Colonic mucosa (tissue), 4 donors: ENCODE measurements at regions not wholly inside any gene's neighbourhood (a gene's known extent, or its start where the extent isn't known, plus 50 kb on each side); places are given as distances from the start of the nearest gene placed in this dataset.
A peak's percentile ranks its signal among the peaks of the same experiment; 100 is the strongest.

ENCODE experiments used
- DNase-seq: peaks from one replicate; pipeline ENCODE4 v3.0.0-alpha.2; 2020
- H3K27ac ChIP-seq: fragments of 200-600 bp; one replicate; pipeline ENCODE4 v1.8.0; 2021
- H3K27me3 ChIP-seq: fragments of 200-600 bp; one replicate; pipeline ENCODE4 v1.8.0; 2021
- H3K36me3 ChIP-seq: fragments of 200-600 bp; one replicate; pipeline ENCODE4 v1.8.0; 2021
- H3K4me1 ChIP-seq: fragments of 200-600 bp; one replicate; pipeline ENCODE4 v1.8.0; 2021; ENCODE audit warnings: mild to moderate bottlenecking
- H3K4me3 ChIP-seq: fragments of 200-600 bp; one replicate; pipeline ENCODE4 v1.8.0; 2021
- H3K9ac ChIP-seq, 2 donors: one replicate each; pipeline ENCODE4 v1.7.0; 2013; ENCODE audit warnings: control low read depth in 2 of 2, low read depth in 2 of 2, low read length in 2 of 2
- H3K9me3 ChIP-seq: fragments of 200-600 bp; one replicate; pipeline ENCODE4 v1.8.0; 2021
- CTCF ChIP-seq: fragments of 200-600 bp; IDR thresholded peaks from one replicate; pipeline ENCODE4 v1.8.0; 2022; ENCODE audit warnings: antibody characterized with exemption, mild to moderate bottlenecking
- intact Hi-C: fragments of 100-400 bp; cut with DNase I; formaldehyde crosslinking; loops from one replicate; pipeline ENCODE4 v1.14.1; 2022
- donor health status: healthy.
- donor health status: DM: no; HTN: no; CAD: no.
- donor health status: DM: no; HTN: no; CAD: no.

GRCh38 chr13:105142556-105142955 is 1392.9 kb downstream of the EFNB2 start:
- H3K4me3 ChIP-seq: no peak overlapping the region
- DNase-seq: no peak
- H3K27ac ChIP-seq: no peak overlapping the region
- intact Hi-C loops: no loop called here
- H3K36me3 ChIP-seq: no peaks in the 10 kb centered on the region
- TF ChIP-seq CTCF: no peak
- no peak overlapping the region for H3K9ac ChIP-seq
- no peaks in the 10 kb centered on the region for H3K9me3 ChIP-seq
- no peaks in the 10 kb centered on the region for H3K27me3 ChIP-seq
- no peaks in the 10 kb centered on the region for H3K4me1 ChIP-seq

- DNase-seq: peak; percentile 52
- Histone ChIP-seq H3K9me3 (no peaks in the 10 kb centered on the region), H3K4me1 (no peaks in the 10 kb centered on the region), H3K9ac (no peak overlapping the region), H3K36me3 (no peaks in the 10 kb centered on the region), H3K27me3 (no peaks in the 10 kb centered on the region), H3K27ac (no peak overlapping the region), H3K4me3 (peak overlapping the region; percentile 14)
- intact Hi-C loops: no loop called here
- TF ChIP-seq CTCF: no peak
Observed at GRCh38 chr13:105139380-105140285, 1395.8 kb downstream of the EFNB2 start.

GRCh38 chr13:105139048-105139379 is 1396.4 kb downstream of the EFNB2 start:
- intact Hi-C loops: no loop called here
- Histone ChIP-seq H3K27ac (no peak overlapping the region), H3K4me1 (no peaks in the 10 kb centered on the region), H3K9ac (no peak overlapping the region), H3K4me3 (no peak overlapping the region), H3K27me3 (no peaks in the 10 kb centered on the region), H3K9me3 (no peaks in the 10 kb centered on the region), H3K36me3 (no peaks in the 10 kb centered on the region)
- no peak for DNase-seq
- TF ChIP-seq CTCF: no peak

- TF ChIP-seq CTCF: no peak
- H3K36me3 ChIP-seq: no peaks in the 10 kb centered on the region
- no peak overlapping the region for H3K4me3 ChIP-seq
- DNase-seq: no peak
- no peaks in the 10 kb centered on the region for H3K9me3 ChIP-seq
- H3K4me1 ChIP-seq: no peaks in the 10 kb centered on the region
- no peak overlapping the region for H3K27ac ChIP-seq
- intact Hi-C loops: no loop called here
- H3K27me3 ChIP-seq: no peaks in the 10 kb centered on the region
- H3K9ac ChIP-seq: no peak overlapping the region
Observed at GRCh38 chr13:105135852-105136615, 1399.4 kb downstream of the EFNB2 start.

GRCh38 chr13:105127732-105128131 is 1407.7 kb downstream of the EFNB2 start:
- no peak for TF ChIP-seq CTCF
- Histone ChIP-seq H3K9ac (no peak overlapping the region), H3K27ac (no peak overlapping the region), H3K4me1 (no peaks in the 10 kb centered on the region), H3K9me3 (no peaks in the 10 kb centered on the region), H3K27me3 (no peaks in the 10 kb centered on the region), H3K36me3 (no peaks in the 10 kb centered on the region), H3K4me3 (no peak overlapping the region)
- DNase-seq: no peak
- intact Hi-C loops: no loop called here
